Tibial nerve (tissue), 3 donors: ENCODE measurements at regions not wholly inside any gene's neighbourhood (a gene's known extent, or its start where the extent isn't known, plus 50 kb on each side); places are given as distances from the start of the nearest gene placed in this dataset.

Experiments used
- CTCF ChIP-seq, 5 experiments: fragments of 200-600 bp in 3 of 5; fragments of 450-650 bp in 2 of 5; sonication (generic) in 3 of 5; IDR thresholded peaks; one replicate each; pipeline ENCODE4 v1.5.1; 2016 to 2019; ENCODE audit warnings: antibody characterized with exemption in 5 of 5, mild to moderate bottlenecking in 3 of 5, moderate library complexity in 2 of 5
- POLR2A ChIP-seq, 2 donors: fragments of 450-650 bp; IDR thresholded peaks; one replicate each; pipeline ENCODE4 v1.6.1; 2017; ENCODE audit warnings: antibody characterized with exemption in 2 of 2, mild to moderate bottlenecking in 2 of 2, moderate library complexity in 2 of 2

- TF ChIP-seq CTCF (IDR thresholded peaks at IDR 0.05) (no peak), POLR2A (IDR thresholded peaks at IDR 0.05) (no peak)
These were observed 1806.1 kb upstream of the CDH6 start for GRCh38 chr5:29387384-29387783.
